NCI-H146 treated with DMSO at 0.1 percent for 48 hours (cell line): ENCODE measurements at regions not wholly inside any gene's neighbourhood (a gene's known extent, or its start where the extent isn't known, plus 50 kb on each side); places are given as distances from the start of the nearest gene placed in this dataset.
A peak's percentile ranks its signal among the peaks of the same experiment; 100 is the strongest.

Source experiments
- DNase-seq: peaks from one replicate; lab custom pipeline; 2025; ENCODE audit not compliant: unreplicated experiment; lab: John Stamatoyannopoulos, UW

DNA sequence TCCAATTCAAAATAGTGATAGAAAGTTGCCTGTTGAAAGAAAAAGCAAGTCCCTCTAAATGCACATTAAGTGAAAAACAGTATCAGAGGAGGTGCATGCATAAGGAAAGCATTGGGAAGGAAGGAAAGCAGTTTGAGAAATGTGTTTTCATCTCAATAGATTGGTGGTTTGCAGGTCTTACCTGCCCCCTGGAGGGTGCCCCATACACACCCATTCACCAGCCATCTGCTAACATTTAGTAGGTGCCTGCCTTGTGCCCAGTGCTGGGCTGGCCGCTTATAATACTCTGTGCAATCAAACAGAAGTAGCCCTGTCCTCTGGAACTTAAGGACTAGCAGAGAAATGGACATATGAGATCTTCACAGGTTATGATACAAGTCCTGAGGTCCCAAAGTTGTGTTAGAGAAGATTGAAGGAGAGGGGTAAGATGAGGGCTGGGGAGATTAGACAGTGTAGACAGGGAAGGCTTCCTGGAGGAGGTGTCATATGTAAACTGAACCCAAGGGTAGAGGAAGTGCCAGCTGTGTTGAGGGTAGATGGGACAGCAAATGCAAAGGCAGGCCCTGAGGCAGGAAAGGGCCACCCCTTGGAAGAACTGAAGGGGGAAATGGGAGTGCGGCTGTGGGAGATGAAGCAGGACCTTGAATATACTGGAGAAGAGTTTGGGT is 184.2 kb downstream of the MN1 start:
- no peak for DNase-seq

GRCh38 chr22:27620367-27621154 is 181.0 kb downstream of the MN1 start:
- no peak for DNase-seq

DNA sequence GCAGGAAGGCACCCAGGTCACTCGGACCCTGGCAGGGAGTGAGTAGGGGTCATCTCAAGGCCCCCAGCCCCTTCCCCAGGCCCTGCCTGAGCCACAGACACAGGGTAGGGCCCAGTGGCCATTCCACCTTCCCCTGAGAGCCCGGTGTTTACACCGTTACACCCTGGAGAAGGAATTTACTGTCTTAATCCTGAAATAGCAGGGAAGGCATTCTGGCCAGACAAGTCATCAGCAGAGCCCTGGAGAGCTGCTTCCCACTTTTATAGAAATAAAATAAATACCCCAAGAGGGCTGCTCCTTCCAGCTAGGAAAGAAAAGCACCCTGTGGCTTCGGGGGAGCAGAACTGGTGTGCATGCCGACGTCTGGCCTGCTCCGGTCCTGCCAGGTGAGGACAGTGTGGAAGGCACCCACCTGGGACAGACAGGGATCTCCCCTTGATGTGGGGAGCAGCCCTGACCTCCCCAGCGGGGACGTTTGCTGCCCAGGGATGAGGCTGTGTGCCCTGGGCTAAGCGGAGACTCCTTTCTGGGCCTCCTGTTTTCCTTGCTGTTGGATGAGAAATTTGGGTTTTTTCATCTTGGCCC is 180.0 kb downstream of the MN1 start:
- DNase-seq, result no peak

DNA sequence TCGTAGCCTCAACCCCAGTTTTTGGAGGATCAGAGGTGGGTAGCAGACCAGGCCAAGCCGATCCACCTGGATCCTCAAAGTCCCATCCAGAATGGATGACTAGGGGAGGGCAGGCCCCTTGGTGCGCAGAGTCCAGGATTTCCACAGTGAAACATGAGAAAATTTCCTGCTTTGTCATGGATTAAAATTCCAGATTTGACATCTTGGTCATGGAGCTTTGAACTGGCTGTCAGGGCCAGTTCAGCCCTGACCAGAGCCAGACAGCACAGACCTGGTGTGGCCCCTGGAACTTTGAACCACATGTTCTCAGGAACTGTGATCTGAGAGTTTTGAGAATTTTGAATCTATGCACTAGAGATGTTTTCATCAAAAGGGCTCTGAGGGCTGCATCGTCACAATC is 177.5 kb downstream of the MN1 start:
- DNase-seq, result no peak

GRCh38 chr22:27624705-27625104 is 176.9 kb downstream of the MN1 start:
- DNase-seq, result no peak

GRCh38 chr22:27625769-27626674 is 175.5 kb downstream of the MN1 start:
- DNase-seq, result no peak

- no peak for DNase-seq
Measured at GRCh38 chr22:27626675-27627443, 174.7 kb downstream of the MN1 start.

DNA sequence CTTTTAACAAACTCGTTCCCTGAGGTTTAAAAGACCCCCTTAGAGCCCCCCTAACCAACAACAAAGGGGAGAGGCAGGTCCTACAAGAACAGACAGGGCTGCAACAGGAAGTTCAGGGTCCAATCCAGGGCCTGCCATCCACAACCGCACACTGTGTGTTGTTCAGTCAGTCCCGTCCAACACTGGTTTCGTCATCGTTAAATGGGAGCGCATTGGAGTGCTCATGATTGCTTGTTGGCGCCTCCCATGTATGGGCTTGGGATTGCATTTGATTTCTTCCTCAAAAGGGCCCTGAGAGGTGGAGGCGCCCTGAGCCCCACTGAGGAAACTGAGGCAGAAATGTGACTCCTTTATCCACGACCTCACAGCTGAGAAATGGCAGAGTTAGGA is 174.1 kb downstream of the MN1 start:
- DNase-seq, result no peak

DNA sequence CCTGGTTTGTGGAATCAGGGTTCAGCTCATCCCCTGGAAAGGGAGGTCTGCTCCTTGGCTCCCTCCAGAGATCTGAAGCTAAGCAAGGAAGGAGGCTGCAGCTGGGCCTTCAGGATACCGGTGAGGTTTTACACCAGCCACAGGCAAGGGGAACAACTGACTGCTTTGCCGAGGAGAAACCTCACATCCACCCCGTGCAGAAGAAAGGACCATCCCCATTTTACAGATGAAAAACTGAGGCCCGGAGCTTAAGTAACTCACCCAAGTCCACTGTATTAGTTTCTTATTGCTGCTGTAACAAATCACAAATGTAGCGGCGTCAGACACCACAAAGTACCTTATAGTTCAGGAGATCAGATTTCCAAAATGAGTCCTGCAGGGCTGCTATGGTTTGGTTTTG is 173.7 kb downstream of the MN1 start:
- DNase-seq, result no peak

GRCh38 chr22:27628341-27628740 is 173.2 kb downstream of the MN1 start:
- no peak for DNase-seq

DNA sequence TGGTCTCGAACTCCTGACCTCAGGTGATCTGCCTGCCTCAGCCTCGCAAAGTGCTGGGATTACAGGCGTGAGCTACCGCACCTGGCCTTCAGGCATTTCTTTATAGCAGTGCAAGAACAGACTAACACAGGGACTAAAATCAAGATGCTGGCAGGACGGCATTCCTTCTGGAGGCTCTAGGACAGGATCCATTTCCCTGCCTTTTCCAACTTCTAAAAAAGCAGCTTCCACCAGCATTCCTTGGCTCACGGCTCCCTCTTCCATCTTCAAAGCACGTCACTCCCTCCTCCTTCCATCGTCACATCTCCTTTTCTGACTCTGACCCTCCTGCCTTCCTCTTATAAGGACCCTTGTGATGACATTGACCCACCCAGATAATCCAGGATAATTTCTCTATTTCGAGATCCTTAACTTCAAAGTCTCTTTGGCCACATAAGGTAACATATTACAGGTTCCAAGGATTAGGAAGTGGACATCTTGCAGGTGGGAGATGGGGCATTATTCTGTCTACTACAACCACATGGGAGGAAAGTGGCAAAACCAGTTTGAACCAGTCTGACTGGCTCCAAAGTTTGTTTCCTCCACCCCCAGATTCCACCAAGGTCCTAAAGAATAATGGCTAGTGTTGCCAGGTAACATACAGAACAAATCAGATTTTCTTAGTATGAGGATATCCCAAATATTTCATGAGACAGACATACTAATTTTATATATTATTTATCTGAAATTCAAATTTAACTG is 172.5 kb downstream of the MN1 start:
- no peak for DNase-seq

- no peak for DNase-seq
Measured at GRCh38 chr22:27629908-27630673, 171.5 kb downstream of the MN1 start.

- DNase-seq, result no peak
Measured at GRCh38 chr22:27630754-27631153, 170.8 kb downstream of the MN1 start.

DNA sequence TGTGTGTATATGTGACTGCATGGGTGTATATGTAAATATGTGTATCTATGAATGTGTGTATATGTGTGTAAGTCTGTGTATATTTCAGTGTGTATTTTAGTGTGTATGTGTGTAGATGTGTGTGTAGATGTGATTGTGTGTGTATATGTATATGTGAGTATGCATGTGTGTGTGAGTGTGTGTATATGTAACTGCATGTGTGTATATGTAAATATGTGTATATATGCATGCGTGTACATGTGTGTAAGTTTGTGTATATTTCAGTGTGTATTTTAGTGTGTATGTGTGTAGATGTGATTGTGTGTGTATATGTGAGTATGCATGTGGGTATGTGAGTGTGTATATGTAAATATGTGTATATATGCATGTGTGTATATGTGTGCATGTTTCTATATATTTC is 169.9 kb downstream of the MN1 start:
- DNase-seq, result no peak

DNA sequence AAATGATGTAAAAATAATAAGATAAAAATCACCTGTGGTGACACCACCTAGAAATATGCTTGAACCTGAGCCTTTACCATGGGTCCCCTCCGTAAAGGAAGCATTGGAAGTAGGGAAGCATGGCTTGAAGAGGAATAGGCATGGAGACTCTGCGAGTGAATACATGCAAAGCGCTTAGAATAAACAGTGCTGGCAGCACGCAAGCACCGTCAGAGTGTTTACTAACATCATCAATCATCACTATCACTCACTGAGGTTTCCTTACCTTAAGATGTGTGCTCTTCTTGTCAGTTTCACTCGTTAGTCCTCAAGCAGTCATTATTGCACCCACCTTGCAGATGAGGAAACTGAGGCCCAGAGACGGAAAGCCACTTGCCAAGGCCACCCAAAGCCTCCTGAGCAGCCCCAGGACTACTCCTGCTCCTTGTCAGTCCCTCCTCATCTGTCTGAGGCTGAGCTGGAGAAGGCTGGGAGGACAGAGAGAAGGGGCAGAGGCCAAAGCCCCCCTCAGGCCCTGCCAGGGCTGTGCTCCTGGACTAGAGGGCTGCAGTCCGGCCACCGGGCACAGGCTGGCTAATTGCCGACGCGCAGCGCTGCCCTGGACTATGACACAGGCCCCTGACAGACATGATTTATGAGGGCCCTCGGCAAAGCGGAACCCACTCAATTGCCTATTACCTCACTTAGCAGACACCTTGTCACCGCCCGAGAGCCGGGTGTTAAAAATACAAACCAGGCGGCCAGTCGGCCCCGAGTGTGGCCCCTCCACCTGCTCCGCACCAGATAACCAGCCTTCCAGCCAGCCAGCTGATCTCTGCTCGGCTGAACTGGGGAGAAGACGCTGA is 168.9 kb downstream of the MN1 start:
- DNase-seq, result peak; percentile 11

DNA sequence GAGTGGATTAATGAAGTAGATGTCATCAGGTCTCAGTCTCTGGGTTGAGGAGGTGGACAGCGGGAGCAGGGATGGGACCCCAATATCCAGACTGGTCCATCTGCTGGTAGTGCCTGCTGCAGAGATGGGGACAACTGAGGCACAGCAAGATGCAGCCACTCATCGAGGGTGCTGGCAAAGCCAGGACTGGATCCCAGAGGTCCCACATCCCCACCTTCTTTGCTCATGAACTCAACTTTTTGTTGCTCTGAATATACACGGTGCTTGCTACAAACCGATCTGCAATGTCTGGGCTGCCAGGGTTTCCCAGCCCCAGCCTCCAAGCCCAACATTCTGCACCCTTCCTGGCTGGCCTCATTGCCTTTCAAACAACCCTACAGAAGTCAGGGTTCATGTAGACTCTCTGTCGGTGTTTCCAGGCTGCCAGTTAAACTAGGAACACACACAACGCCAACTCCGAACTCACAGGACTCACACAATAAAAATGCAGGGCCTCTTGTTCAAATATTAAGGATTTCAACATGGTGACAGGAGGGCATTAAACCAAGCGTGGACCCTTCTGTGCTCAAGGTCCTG is 168.2 kb downstream of the MN1 start:
- DNase-seq, result no peak

GRCh38 chr22:27634043-27634740 is 167.4 kb downstream of the MN1 start:
- DNase-seq, result no peak
